OCI-M1 (cell line): ENCODE measurements at regions not wholly inside any gene's neighbourhood (a gene's known extent, or its start where the extent isn't known, plus 50 kb on each side); places are given as distances from the start of the nearest gene placed in this dataset.
"Not testable (repeated sequence)": the region's sequence is repeated elsewhere in the genome, so short reads cannot be mapped to it uniquely, and the experiment has no call there.

Experiments used
- DNase-seq: peaks from one replicate; lab custom pipeline; 2025; lab: John Stamatoyannopoulos, UW

DNA sequence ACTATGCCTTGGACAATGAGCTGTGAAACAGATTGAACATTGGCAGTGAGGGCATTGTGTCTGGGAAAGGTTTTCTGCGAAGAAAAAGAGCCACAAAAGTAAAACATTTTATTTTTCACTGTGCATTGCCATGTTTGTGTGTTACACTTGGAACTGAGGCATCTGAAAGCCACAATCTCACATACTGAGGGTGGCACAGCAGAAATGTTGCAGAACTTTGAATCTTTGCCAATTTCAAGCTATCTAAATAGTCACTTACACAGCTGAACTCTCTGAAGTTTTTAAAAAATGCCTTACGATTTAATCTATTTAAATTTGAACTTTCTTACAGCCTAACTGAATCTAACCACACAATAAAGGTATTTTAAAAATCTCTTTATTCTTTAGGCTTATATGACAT is 154.1 kb upstream of the GRM7 start:
- no peak for DNase-seq

DNA sequence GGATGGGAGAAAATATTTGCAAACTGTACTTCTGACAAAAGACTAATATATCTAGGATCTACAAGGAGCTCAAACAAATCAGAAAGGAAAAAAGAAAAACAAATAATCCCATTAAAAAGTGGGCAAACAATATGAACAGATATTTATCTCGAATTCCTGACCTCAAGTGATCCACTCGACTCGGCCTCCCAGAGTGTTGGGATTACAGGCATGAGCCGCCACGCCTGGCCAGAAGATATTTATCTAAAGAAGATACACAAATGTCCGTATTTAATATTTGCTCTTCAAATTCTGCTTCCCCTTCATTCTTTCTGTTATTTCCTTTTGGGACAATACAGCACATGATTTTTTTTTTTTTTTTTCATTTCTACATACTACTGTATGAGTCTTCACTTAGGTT is 151.7 kb upstream of the GRM7 start:
- no peak for DNase-seq

DNA sequence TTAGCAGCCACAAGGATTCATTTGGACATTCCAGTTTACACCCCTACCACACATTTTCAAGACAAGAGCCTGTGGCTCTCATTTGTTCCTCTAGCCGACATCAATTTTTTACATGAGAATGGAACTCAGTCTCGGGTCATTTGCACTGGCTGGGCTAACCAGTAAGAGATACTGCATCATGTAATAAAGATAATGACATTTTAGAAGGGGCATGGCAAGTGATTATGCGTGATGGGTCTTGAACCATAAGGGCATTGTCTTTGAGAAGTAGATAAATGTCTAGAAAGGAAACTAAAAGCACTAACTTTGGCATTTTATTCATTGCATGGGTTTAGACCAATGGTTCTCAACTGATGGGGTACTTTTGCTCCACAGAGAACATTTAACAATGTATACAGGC is 146.0 kb upstream of the GRM7 start:
- DNase-seq, result no peak

DNA sequence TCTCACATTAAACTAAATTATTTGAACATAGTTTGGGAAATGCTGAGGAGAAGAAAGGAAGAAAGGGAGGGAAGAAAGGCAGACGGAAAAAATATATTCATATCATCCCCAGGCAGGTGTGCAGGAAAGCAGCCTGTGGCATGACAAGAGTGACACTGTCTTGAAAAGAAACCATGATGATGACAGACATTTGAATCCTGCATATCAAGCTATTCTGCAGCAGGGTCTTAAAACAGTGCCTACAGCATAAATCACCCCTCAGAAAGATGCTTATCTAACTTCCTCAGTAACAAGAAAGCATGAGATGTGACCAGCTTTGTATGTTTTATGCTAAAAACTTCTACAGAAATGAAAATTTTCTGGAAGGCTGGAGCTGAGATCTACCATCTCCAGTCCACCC is 144.5 kb upstream of the GRM7 start:
- no peak for DNase-seq

DNA sequence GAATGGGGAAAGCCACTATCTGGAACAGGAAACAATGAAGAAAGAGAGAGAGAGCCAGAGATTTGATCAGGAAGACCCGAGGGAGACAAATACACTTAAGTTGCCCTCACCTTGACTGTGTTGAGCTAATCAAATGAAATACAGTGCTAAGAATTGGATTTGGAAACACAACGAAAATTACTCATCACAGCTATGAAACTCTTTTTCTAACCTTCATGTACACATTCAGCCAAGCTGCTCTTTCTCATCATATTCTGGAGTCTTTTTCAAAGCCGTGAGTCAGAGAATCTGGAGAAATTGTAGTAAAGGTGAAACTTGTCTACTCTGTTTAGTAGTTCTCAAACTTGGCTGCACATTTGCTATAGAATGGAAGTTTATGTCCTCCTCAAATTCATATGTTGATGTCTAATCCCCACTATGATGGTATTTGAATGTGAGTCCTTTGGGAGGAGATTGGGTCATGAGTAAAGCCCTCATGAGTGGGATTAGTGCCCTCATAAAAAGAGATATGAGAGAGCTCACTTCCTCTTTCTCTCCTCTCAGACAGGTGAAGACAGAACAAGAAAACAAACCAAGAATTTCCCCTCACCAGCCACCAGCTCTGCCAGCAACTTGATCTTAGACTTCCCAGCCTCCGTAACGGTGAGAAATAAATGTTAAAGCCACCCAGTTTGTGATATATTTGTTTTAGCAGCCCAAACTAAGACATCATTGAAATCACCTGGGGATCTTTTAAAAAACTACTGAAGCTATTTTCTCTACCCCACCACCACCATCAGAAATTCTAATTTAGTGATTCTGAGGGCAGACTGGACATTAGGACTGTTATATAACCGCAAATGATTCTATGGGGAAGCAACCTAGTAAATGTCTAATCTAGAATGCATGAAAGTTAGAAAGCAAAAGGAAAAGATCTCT is 143.6 kb upstream of the GRM7 start:
- peak; percentile 43 for DNase-seq

DNA sequence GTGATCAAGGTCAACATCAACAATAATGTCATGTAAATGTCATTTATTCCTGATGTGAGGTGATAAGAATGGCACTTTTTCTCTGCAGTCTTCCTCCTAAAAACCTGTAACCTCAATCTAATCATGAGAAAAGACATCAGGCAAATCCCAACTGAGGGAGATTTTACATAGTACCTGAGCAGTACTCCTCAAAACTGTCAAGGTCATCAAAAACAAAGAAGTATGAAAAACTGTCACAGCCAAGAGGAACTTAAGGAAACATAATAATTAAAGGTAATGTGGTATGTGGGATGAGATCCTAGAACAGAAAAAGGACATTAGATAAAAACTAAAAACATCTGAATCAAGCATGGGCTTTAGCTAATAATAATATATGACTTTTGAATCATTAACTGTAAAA is 140.9 kb upstream of the GRM7 start:
- DNase-seq, result no peak

DNA sequence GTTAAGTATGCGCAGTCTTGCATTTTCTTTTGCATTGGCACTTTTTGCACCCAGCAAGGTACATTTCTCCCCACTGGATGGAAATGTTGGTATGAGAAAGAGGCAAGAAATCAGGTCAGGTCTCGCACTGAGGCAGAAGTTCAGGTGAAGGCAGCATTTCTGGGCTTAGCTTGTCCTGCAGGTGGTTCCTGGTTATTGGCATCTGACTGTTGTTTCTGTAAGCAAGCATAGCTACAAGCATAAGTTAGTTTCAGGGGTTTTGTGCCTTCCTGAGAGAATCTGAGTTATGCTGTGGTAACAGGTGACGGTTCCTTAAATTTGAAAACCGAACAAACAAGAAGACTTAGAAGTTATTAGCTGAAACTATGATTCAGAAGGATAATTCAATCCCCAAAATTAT is 139.4 kb upstream of the GRM7 start:
- DNase-seq, result no peak

DNA sequence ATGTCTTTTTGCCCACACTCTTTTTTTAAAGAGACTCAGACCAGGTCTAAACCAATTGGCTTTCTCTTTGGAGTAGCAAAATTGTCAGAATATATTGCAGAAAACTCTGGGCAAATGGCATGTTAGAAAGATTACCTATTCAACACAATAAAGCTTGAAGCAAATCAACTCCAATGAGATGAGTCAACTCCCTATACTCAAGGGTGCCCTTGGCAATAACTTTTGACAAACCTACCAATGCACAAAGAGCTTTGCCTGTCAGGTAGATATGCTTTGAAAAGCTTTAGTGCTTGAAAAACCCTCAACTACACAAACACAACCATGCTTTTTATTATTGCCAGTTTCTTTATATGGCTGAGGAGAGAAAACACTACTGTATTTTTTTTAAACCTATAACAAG is 137.7 kb upstream of the GRM7 start:
- no peak for DNase-seq

DNA sequence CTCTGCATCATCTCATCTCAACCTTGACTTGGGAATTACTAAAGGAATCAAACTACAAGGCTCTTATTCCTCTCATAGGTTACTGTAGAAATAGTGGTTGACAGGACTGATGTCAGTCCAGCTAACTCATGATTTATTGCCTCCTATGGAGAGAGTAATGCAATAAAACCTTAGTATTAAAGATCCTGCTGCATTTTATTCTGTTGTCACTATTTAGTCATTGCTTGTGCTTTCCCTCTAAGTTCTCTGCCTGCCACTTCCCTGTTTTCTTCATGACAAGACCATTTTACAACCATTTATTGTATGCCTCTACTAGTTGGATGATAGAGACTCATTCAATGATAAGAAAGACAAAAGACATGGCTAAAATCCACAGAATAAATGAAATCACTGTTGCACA is 134.1 kb upstream of the GRM7 start:
- DNase-seq, result no peak

DNA sequence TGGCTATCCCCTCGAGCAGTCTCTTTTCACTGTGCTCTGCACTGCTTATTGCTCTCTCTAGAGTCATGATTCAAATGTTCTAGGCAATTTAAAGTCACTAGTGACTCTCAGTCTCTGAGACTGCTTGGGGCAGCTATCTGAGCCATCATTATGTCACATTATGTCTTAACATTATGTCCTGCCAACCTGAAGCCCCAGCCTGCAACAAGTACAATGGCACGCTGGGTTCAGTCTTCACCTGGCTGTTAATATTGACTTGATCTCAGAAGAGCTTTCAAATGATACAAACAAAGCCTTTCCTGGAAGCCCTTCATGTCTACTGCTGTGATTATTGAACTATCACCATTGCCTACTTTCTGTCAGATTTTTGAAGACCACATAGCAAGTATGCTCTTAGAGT is 128.1 kb upstream of the GRM7 start:
- DNase-seq, result no peak

DNA sequence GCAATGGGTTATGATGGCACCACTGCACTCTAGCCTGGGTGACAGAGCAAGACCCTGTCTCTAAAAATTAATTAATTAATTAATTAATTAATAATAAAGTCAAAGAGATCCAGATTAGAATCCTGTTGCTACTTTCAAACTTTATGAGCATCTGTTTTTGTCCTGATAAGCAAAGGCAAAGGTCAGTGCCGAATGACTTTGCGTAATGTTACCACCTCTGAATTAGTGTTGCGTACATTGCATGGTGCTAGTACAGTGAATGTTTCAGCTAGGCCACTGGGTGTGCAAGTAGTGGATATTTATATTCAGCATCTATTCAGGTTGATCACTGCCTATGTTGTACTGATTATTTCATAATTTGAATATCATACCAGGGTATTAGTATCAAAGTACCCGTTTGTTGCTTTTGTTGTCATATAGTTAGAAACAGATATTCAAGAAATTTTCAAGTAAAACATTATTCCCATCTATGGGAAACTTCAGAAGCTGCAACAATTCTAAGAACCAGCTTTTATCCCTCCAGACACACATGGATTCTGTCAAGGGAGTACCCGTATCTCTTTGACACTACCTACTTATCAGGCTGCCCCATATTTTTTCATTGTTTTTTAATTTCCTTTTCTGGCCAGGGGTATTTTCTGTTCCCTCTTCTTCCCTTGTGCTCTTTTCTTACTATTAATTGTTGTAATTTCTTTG is 127.1 kb upstream of the GRM7 start:
- DNase-seq, result peak; percentile 78

DNA sequence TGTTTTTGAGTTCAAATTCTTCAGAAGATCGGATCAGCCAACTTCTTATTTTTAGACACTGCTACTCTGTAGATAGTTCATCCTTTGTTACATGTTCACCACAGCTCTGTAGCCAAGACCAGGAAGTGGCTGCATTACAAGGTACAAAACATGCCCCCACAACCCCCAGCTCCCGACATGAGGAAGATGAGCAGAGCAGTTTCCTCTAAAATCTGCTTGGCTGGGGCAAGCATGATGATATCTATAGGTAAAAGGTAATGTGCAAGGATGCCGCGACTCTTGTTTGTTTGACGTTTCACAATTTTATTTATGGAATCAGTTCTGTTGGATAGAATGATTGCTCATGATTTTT is 126.5 kb upstream of the GRM7 start:
- DNase-seq, result no peak

DNA sequence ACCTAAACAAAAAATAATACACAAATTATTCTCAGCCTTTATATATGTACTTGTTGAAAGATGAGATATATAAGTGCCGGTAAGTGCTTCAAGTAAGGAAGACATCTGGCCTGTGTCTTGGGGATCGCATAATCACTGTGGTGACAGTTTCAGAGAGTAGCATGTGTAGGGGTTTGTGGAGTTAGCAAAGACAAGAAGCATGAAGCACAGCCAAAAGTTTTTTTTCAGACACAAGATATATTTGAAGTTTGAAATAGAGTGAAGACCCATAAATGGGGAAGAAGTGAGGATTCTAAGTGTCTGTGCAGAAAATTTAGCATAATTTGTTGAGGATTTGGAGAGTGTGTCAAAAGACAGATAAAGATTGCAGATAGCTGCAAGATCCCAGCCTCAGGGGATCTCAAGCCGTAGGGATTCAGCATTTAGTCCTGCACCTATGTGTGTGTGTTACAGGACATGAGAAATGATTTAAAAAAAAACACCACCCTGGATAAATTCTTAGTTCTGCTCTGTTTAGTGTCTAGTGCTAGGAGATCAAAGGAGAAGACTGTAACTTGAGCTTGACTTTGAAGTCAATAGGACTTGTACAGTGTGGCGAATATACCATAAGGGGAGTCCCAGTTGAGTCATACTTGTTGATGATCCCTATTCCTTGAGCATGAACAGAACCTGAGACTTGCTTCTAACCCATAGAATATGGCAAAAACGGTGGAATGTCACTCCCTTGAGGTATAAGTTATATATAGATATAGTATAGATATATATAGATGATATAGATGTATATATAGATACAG is 123.9 kb upstream of the GRM7 start:
- no peak for DNase-seq

DNA sequence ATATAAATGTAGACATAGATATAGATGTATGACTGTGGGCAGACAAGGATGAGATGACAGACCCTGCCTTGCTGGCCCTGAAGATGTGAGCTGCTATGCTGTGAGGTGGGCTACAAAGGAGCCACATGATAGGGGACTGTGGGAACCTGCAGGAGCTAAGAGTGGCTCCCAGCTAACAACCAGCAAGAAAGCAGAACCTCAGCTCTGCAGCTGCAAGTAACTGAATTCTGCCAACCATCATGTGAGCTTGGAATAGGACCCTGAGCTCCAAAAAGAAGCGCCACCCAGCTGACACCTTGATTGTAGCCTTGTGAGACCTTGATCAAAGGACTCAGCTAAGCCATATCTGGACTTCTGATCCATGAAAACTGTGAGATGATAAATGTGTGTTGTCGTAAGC is 123.3 kb upstream of the GRM7 start:
- no peak for DNase-seq

DNA sequence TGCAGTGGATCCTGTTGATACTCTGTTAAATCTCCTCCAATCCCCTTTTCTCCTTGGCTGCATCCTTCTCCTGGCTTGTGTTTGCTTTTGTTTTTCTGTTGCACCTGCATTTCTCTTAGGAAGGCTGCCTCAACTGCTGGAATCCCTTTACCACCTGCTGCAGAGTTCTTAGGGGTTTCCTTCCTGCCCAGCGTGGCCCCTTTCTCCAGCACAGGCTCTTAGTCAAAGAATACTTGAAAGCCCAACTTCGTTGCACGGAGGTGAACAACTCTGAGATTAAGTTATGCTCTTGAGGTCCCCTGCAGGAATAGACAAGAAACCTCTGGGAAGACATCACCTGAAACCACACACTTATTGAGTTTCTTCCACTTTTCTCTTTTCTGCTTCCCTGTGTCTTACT is 121.6 kb upstream of the GRM7 start:
- no peak for DNase-seq

DNA sequence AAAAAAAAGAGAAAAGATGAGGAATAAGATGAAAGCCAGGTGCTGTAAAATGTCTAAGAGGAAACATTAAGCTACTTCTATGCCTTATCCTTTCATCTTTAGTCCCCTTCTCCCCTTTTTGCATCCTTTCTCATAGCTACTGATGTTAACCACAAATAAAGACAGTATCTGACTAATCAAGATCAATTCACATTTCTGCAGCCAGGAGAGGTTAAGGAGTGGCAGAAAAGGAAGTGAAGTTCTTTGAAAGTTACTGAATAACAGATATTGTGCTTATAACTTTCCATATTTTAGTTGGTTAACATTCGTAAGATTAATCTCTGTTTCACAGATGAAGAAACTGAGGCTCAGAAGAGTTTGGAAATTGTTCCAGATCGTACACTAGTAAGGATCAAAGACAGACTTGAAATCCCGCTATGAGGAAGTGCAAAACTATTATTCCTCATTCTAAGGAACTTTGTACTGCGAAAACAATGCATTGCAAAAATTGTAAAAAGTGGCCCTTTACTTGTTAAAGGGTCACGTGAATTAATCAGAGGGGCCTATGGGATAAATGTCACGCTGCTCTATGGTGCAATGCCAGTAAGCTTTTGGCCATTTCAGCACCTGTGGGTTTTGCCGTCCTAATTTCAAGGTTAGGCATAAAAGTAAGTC is 117.7 kb upstream of the GRM7 start:
- no peak for DNase-seq

DNA sequence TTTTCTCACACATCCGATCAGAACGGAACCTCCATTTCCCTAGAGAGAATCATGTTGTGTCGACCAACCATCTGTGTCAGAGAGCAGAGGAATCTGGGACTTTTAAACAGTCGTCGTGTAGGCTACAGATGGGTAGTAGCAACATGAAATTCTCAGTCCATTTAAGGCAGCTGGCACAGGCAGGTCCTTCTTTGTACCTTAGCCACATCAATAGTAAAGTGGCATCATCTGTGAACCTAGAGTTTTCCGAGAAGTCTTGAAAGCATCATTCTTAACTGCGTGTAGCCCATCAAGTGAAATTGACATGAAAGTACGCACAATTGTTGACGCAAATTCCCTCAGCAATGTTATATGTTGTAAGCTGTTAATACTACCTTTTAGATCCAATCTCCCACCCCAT is 114.5 kb upstream of the GRM7 start:
- DNase-seq, result no peak

DNA sequence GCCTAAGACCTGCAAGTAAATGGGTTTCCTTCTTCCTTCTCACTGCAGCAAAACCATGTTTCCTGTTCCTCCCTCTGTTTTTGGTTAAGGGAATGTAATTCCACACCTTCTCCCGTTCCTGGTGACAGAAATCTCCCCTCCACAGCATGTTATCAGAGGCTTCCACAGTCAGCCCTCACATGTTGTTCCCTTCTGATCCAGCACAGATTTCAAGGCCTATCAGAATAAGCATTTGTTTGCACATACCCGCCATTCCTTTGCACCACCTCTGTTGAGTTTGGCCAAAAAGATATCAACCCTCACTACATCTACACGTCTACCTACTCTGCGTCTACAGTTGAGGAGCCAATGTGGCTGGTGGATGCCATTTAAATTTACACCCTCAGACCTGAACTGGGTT is 113.9 kb upstream of the GRM7 start:
- DNase-seq, result no peak

DNA sequence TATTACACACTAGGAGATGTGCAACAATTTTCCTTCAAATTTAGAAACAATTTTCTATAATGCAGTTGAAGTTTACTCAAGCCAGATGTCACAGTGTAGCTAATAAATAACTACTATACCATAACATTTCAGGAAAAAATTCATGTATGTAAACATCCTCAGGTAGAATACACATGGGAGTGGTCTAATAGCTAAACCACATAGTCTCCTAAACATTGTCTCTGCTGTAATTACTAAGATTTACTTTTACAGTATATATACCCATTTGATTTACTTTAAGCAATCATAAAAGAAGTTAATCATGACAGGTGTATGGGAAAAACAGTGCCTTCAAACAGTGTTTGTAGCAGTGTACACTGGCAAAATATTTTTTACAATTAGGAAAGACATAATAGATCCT is 110.1 kb upstream of the GRM7 start:
- DNase-seq, result no peak

DNA sequence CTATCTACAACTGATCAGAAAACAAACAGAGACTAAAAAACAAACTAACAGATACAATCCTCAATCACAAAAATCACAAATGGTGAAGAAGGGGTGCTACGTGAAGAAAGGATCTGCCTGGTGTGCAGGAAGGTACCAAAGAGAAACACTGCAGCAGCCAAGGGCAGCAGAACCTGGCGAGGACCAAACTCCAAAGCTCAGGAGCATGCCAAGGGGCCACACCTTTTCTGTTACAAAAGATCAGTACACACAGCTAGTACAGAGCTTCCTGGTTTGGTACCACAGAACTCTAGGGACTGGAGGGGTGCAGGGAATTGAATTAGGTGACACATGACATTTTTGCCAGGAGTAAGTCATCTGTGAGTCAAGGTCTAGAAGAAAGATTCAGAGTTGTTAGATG is 107.4 kb upstream of the GRM7 start:
- no peak for DNase-seq

DNA sequence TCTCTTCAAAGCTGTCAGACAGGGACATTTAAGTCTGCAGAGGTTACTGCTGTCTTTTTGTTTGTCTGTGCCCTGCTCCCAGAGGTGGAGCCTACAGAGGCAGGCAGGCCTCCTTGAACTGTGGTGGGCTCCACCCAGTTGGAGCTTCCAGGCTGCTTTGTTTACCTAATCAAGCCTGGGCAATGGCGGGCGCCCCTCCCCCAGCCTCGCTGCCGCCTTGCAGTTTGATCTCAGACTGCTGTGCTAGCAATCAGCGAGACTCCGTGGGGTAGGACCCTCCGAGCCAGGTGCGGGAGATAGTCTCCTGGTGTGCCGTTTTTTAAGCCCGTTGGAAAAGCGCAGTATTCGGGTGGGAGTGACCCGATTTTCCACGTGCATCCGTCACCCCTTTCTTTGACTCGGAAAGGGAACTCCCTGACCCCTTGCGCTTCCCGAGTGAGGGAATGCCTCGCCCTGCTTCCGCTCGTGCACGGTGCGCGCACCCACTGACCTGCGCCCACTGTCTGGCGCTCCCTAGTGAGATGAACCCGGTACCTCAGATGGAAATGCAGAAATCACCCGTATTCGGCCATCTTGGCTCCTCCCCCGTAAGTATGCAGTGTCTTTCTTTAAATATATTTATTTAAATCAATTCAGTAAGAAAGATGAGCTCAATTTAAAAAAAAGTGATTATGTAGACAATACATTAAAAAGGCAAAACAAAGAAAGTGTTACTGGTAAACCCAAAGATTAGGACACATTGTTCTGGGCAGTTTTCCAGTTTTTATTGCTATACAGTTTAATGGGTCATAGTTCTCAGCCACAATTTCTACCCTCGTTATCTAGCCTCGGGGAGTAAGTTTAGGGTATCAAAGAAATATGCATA is 91.2 kb upstream of the GRM7 start:
- not testable (repeated sequence) for DNase-seq

DNA sequence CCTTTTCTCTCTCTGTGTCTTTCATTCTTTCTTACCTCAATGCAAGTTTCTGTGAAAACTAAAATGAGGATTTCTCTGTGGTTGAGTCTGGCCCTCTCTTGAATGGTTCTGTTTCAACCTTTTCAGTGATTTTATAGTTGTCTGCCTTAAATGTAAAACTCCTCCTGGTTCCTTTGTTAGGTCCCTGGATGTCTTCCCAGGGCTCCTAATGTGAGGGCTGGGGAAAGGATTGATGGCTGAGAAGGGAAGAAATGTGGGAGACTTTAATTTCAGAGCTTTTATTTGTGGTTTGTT is 90.6 kb upstream of the GRM7 start:
- DNase-seq, result no peak
